Glutamatergic neuron (in vitro differentiated cells): ENCODE measurements at regions not wholly inside any gene's neighbourhood (a gene's known extent, or its start where the extent isn't known, plus 50 kb on each side); places are given as distances from the start of the nearest gene placed in this dataset.
"Not testable (repeated sequence)": the region's sequence is repeated elsewhere in the genome, so short reads cannot be mapped to it uniquely, and the experiment has no call there.

Experiments used
- DNase-seq: peaks from one replicate; pipeline ENCODE4 v3.0.0; 2022
- H3K27ac Mint-ChIP-seq: one replicate; pipeline ENCODE4 v1.8.0; 2020; ENCODE audit warnings: mild to moderate bottlenecking, mixed read lengths, inconsistent platforms; ENCODE audit not compliant: unreplicated experiment
- H3K27me3 Mint-ChIP-seq: one replicate; pipeline ENCODE4 v1.8.0; 2020; ENCODE audit warnings: mild to moderate bottlenecking, moderate library complexity, mixed read lengths, inconsistent platforms; ENCODE audit not compliant: unreplicated experiment
- H3K36me3 Mint-ChIP-seq: one replicate; pipeline ENCODE4 v1.8.0; 2020; ENCODE audit warnings: mild to moderate bottlenecking, mixed read lengths, inconsistent platforms; ENCODE audit not compliant: unreplicated experiment
- H3K4me1 Mint-ChIP-seq: one replicate; pipeline ENCODE4 v1.8.0; 2020; ENCODE audit warnings: mild to moderate bottlenecking, low read depth, mixed read lengths, inconsistent platforms; ENCODE audit not compliant: unreplicated experiment
- H3K4me3 Mint-ChIP-seq: one replicate; pipeline ENCODE4 v1.8.0; 2020; ENCODE audit warnings: mild to moderate bottlenecking, mixed read lengths, inconsistent platforms; ENCODE audit not compliant: unreplicated experiment
- H3K9me3 Mint-ChIP-seq: one replicate; pipeline ENCODE4 v1.8.0; 2020; ENCODE audit warnings: mild to moderate bottlenecking, moderate library complexity, mixed read lengths, inconsistent platforms; ENCODE audit not compliant: unreplicated experiment
- TF ChIP-seq, protein P1 (sequence below): fragments of 200-600 bp; sonication (generic); IDR thresholded peaks from one replicate; pipeline ENCODE4 v1.5.0; 2021; ENCODE audit not compliant: partially characterized antibody, unreplicated experiment

DNA sequence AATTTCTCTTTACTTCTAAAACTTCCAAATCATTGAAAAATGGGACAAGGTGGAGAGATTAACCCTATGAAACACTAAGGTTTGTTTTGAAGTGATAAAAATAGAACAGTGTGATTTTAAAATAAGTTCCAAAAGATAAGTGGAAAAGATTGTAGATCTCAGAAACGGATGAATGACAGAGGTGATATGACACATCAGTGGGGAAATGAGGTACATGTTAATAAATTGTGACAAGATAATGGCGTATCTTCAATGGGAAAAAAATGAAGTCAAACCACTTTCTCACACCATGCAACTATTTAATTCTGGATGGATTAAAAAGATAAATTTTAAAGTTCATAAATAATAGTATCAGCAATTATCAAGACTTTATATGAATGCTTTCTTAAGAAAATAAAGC lies 159.7 kb upstream of the VWC2 start:
- H3K27ac Mint-ChIP-seq, result no peak overlapping the region
- H3K9me3 Mint-ChIP-seq, result peaks cover 4% of the 10 kb centered on the region

DNA sequence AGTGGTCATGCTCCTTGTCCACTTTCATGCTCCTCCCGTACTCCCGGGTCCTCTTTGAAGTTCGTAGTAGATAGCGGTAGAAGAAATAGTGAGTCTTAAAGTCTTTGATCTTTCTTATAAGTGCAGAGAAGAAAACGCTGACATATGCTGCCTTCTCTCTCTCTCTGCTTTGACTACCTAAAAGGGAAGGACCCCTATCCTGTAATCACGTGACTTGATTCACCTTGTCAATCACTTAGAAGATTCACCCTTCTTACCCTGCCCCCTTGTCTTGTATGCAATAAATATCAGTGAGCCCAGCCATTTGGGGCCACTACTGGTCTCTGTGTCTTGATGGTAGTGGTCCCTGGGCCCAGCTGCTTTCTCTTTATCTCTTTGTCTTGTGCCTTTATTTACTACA lies 158.5 kb upstream of the VWC2 start:
- DNase-seq, H3K4me1 Mint-ChIP-seq, H3K4me3 Mint-ChIP-seq, H3K9me3 Mint-ChIP-seq, H3K27ac Mint-ChIP-seq, H3K27me3 Mint-ChIP-seq, H3K36me3 Mint-ChIP-seq: not testable (repeated sequence)

More for the DNA sequence above, 159.7 kb upstream of the VWC2 start:
- H3K36me3 Mint-ChIP-seq, result no peaks in the 10 kb centered on the region
- TF ChIP-seq, protein P1, sequence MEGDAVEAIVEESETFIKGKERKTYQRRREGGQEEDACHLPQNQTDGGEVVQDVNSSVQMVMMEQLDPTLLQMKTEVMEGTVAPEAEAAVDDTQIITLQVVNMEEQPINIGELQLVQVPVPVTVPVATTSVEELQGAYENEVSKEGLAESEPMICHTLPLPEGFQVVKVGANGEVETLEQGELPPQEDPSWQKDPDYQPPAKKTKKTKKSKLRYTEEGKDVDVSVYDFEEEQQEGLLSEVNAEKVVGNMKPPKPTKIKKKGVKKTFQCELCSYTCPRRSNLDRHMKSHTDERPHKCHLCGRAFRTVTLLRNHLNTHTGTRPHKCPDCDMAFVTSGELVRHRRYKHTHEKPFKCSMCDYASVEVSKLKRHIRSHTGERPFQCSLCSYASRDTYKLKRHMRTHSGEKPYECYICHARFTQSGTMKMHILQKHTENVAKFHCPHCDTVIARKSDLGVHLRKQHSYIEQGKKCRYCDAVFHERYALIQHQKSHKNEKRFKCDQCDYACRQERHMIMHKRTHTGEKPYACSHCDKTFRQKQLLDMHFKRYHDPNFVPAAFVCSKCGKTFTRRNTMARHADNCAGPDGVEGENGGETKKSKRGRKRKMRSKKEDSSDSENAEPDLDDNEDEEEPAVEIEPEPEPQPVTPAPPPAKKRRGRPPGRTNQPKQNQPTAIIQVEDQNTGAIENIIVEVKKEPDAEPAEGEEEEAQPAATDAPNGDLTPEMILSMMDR, result no peak
- no peak overlapping the region for H3K4me3 Mint-ChIP-seq
- DNase-seq, result no peak
- H3K27me3 Mint-ChIP-seq, result peaks cover 6% of the 10 kb centered on the region
- peaks cover 6% of the 10 kb centered on the region for H3K4me1 Mint-ChIP-seq

DNA sequence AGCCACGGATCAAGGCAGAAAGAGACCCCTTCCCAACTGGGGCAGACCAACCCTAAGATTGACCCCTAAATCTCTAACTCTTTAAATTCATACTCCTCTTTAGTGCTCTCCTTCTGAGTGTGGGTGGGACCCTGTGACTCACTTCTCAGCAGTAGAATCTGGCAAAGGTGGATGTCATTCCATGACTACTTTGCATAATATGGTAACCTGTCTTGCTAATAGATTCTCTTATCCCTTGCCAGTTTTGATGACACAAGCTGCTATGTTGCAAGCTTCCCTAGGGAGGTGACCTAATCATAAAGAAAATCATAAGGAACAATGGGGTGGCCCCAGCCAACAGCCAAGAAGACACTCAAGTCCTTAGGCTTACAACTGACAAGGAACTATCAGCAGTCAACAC lies 155.4 kb upstream of the VWC2 start:
- TF ChIP-seq, protein P1, result no peak
- DNase-seq, result no peak
- Mint-ChIP-seq H3K4me1 (no peaks in the 10 kb centered on the region), H3K4me3 (no peak overlapping the region), H3K27ac (no peak overlapping the region), H3K27me3 (peaks cover 3% of the 10 kb centered on the region), H3K36me3 (no peaks in the 10 kb centered on the region), H3K9me3 (no peaks in the 10 kb centered on the region)

DNA sequence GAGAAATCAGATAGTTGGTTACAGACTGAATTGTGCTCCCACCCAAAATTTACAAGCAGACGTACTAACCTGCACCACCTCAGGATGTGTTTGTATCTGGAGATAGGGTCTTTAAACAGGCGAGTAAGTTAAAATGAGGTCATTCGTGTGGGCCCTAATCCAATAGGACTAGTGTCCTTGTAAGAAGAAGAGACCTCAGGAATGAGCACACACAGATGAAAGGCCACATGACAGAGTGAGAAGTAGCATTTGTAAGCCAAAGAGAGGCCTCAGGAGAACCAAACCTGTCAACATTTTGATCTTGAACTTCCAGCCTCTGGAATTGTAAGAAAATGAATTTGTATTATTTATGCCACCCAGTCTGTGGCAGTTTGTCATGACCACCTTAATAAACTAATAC lies 149.5 kb upstream of the VWC2 start:
- DNase-seq, result no peak
- H3K27ac Mint-ChIP-seq, result no peak overlapping the region
- no peak overlapping the region for H3K4me3 Mint-ChIP-seq
- H3K9me3 Mint-ChIP-seq, result no peaks in the 10 kb centered on the region
- no peaks in the 10 kb centered on the region for H3K36me3 Mint-ChIP-seq
- TF ChIP-seq, protein P1, result no peak
- no peaks in the 10 kb centered on the region for H3K4me1 Mint-ChIP-seq
- no peaks in the 10 kb centered on the region for H3K27me3 Mint-ChIP-seq

DNA sequence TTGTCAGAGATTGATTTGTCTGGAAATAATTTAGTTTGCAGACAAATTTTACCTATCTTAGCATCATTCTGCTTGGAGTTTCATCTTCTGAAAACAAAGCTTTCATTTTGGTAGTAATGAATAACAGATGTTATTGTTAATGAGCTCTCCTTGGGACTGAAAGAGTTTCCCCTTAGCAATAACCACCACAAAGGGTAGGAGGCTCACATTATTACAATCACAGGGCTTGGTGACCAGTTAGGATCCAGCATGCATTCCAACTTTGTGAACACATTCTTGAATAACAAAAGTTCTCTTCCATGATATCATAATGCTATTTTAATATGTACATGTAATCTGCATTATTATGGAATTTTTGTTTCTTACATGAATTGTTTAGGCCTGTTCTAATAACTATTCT lies 148.8 kb upstream of the VWC2 start:
- H3K27me3 Mint-ChIP-seq, result no peaks in the 10 kb centered on the region
- no peak for DNase-seq

More for the DNA sequence above, 148.8 kb upstream of the VWC2 start:
- H3K4me1 Mint-ChIP-seq, result no peaks in the 10 kb centered on the region
- H3K36me3 Mint-ChIP-seq, result no peaks in the 10 kb centered on the region
- TF ChIP-seq, protein P1, result no peak
- no peaks in the 10 kb centered on the region for H3K9me3 Mint-ChIP-seq
- no peak overlapping the region for H3K4me3 Mint-ChIP-seq
- H3K27ac Mint-ChIP-seq, result no peak overlapping the region
